CD4-positive, alpha-beta T cell (primary cell): ENCODE measurements at regions not wholly inside any gene's neighbourhood (a gene's known extent, or its start where the extent isn't known, plus 50 kb on each side); places are given as distances from the start of the nearest gene placed in this dataset.

Experiments used
- ATAC-seq: fragments of 200-7000 bp; cut with Tn5 transposase; one replicate; pipeline ENCODE4 v1.10.0; 2022; ENCODE audit warnings: mild to moderate bottlenecking; ENCODE audit not compliant: poor library complexity
- CTCF ChIA-PET: fragments of 350-600 bp; sonication (Branson Sonifier 250); formaldehyde crosslinking; loops from one replicate; lab custom pipeline; 2021; ENCODE audit warnings: antibody characterized with exemption, inconsistent platforms; lab: Charles Lee
- POLR2A ChIA-PET: fragments of 350-600 bp; sonication (Branson Sonifier 250); formaldehyde crosslinking; loops from one replicate; lab custom pipeline; 2021; ENCODE audit warnings: antibody characterized with exemption, inconsistent platforms; lab: Charles Lee
- DNase-seq, 14 experiments: peaks; one replicate each; pipeline ENCODE4 v3.0.0-alpha.2; 2013 to 2020; ENCODE audit warnings: mixed read lengths in 2 of 14
- H3K27ac ChIP-seq, 2 donors: one replicate each; pipeline versions ENCODE4 v1.5.1 to v1.7.0; 2013; ENCODE audit warnings: low read length in 2 of 2, low read depth in 1 of 2, mild to moderate bottlenecking in 1 of 2
- H3K27me3 ChIP-seq, 2 experiments: 1 replicate in 1 of 2; 2 replicates in 1 of 2; pipeline versions ENCODE4 v1.6.1 to v1.7.0; 2013; ENCODE audit warnings: low read length in 2 of 2, control low read depth in 1 of 2, mild to moderate bottlenecking in 1 of 2, moderate library complexity in 1 of 2; ENCODE audit not compliant: insufficient read depth in 2 of 2, control insufficient read depth in 1 of 2
- H3K36me3 ChIP-seq: one replicate; pipeline ENCODE4 v1.6.1; 2013; ENCODE audit warnings: low read length, control low read depth; ENCODE audit not compliant: insufficient read depth
- H3K4me1 ChIP-seq: one replicate; pipeline ENCODE4 v1.6.1; 2013; ENCODE audit warnings: low read length, control low read depth; ENCODE audit not compliant: insufficient read depth
- H3K4me3 ChIP-seq: one replicate; pipeline ENCODE4 v1.5.1; 2013; ENCODE audit warnings: mild to moderate bottlenecking, low read length, moderate library complexity
- H3K9me3 ChIP-seq, 2 experiments: 1 replicate in 1 of 2; 2 replicates in 1 of 2; pipeline versions ENCODE4 v1.6.1 to v1.7.0; 2013; ENCODE audit warnings: low read length in 2 of 2, mild to moderate bottlenecking in 2 of 2, control low read depth in 1 of 2, moderate library complexity in 1 of 2; ENCODE audit not compliant: control insufficient read depth in 1 of 2, insufficient read depth in 1 of 2
- H3K27ac Mint-ChIP-seq: one replicate; pipeline ENCODE4 v1.8.0; 2020; ENCODE audit warnings: mixed read lengths
- H3K27me3 Mint-ChIP-seq: one replicate; pipeline ENCODE4 v1.8.0; 2021; ENCODE audit warnings: mixed read lengths
- H3K36me3 Mint-ChIP-seq: one replicate; pipeline ENCODE4 v1.8.0; 2021; ENCODE audit warnings: low read depth, mixed read lengths
- H3K4me1 Mint-ChIP-seq: one replicate; pipeline ENCODE4 v1.8.0; 2021; ENCODE audit warnings: low read depth, mixed read lengths
- H3K4me3 Mint-ChIP-seq: one replicate; pipeline ENCODE4 v1.8.0; 2020; ENCODE audit warnings: mild to moderate bottlenecking, mixed read lengths
- H3K9me3 Mint-ChIP-seq: one replicate; pipeline ENCODE4 v1.8.0; 2020; ENCODE audit warnings: mixed read lengths
- intact Hi-C, 2 experiments: fragments of 100-400 bp; cut with DNase I in 1 of 2; cut with micrococcal nuclease in 1 of 2; formaldehyde crosslinking; loops; one replicate each; pipeline versions ENCODE4 v1.15.1 to v1.9.0; 2023 to 2025; cut with DNase I, micrococcal nuclease
- TF ChIP-seq, protein P1 (sequence below): fragments of 200-600 bp; IDR thresholded peaks from one replicate; pipeline ENCODE4 v1.8.0; 2022; ENCODE audit warnings: antibody characterized with exemption, mild to moderate bottlenecking

DNA sequence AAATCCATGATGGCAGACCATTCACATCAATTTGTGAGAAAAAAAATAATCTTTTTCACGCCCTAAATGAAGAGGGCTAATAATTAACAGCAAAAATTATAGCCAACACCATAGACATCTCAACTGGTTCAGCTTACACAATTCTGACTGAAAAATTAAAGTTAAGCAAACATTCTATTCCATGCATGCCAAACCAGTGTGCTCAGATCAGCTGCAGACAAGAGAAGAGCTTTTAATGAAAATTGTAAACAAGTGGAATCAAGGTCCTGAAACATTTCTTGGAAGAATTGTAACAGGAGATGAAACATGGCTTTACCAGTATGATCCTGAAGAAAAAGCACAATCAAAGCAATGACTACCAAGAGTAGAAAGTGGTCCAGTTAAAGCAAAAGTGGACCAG is 710.4 kb downstream of the EPHA7 start:
- TF ChIP-seq, protein P1, sequence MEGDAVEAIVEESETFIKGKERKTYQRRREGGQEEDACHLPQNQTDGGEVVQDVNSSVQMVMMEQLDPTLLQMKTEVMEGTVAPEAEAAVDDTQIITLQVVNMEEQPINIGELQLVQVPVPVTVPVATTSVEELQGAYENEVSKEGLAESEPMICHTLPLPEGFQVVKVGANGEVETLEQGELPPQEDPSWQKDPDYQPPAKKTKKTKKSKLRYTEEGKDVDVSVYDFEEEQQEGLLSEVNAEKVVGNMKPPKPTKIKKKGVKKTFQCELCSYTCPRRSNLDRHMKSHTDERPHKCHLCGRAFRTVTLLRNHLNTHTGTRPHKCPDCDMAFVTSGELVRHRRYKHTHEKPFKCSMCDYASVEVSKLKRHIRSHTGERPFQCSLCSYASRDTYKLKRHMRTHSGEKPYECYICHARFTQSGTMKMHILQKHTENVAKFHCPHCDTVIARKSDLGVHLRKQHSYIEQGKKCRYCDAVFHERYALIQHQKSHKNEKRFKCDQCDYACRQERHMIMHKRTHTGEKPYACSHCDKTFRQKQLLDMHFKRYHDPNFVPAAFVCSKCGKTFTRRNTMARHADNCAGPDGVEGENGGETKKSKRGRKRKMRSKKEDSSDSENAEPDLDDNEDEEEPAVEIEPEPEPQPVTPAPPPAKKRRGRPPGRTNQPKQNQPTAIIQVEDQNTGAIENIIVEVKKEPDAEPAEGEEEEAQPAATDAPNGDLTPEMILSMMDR = no peak
- Mint-ChIP-seq H3K27ac (no peak overlapping the region), H3K27me3 (no peaks in the 10 kb centered on the region), H3K4me3 (no peak overlapping the region), H3K4me1 (no peaks in the 10 kb centered on the region), H3K36me3 (no peaks in the 10 kb centered on the region), H3K9me3 (peaks cover 4% of the 10 kb centered on the region)
- ChIA-PET POLR2A (no interaction called here), CTCF (no interaction called here)
- no peak for ATAC-seq
- Histone ChIP-seq H3K9me3 (no peaks in the 10 kb centered on the region), H3K36me3 (no peaks in the 10 kb centered on the region), H3K27me3 (no peaks in the 10 kb centered on the region), H3K4me3 (no peak overlapping the region), H3K4me1 (no peaks in the 10 kb centered on the region), H3K27ac (no peak overlapping the region)
- intact Hi-C loops = no loop called here
- no peak for DNase-seq

DNA sequence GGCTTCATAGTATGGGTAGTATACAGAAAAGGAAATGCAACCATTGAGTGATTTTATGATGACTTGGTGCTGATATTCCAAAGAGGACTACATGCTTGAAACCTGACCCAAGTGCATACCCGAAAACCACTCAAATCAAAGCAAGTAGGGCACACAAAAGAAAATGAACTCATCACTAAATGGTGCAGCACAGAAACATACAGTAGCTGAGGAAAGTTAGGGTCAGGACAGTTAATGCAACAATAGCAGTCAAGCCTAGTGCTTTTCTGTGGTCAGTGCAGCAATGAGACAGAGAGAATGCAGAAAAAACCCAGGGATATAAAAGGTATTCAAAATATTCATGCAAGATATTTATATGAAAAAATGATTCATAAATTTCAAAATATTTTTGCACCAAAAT is 711.1 kb downstream of the EPHA7 start:
- no peak for ATAC-seq
- TF ChIP-seq, protein P1 = no peak
- Histone ChIP-seq H3K9me3 (no peaks in the 10 kb centered on the region), H3K4me1 (no peaks in the 10 kb centered on the region), H3K27me3 (no peaks in the 10 kb centered on the region), H3K36me3 (no peaks in the 10 kb centered on the region), H3K27ac (no peak overlapping the region), H3K4me3 (no peak overlapping the region)
- intact Hi-C loops = no loop called here
- DNase-seq = no peak
- peaks cover 4% of the 10 kb centered on the region for H3K9me3 Mint-ChIP-seq
- H3K36me3 Mint-ChIP-seq = no peaks in the 10 kb centered on the region
- ChIA-PET POLR2A (no interaction called here), CTCF (no interaction called here)
- no peaks in the 10 kb centered on the region for H3K4me1 Mint-ChIP-seq
- H3K27me3 Mint-ChIP-seq = no peaks in the 10 kb centered on the region
- H3K27ac Mint-ChIP-seq = no peak overlapping the region
- no peak overlapping the region for H3K4me3 Mint-ChIP-seq

DNA sequence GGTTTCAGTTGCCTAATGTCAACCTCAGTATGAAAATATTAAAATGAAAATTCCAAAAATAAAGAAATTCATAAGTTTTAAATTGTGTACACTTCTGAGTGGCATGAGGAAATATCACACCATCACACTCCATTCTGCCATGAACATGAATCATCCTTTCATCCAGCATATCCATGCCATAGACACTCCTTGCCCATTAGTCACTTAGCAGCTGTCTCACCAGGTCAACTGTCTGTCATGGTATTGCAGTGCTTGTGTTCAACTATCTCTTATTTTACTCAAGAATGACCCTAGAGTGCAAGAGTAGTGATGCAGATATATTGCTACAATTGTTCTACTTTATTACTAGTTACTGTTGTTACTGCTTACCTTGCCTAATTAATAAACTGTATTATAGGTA is 712.4 kb downstream of the EPHA7 start:
- TF ChIP-seq, protein P1 = no peak
- no peaks in the 10 kb centered on the region for H3K4me1 Mint-ChIP-seq
- DNase-seq = no peak
- H3K4me1 ChIP-seq = no peaks in the 10 kb centered on the region
- no peaks in the 10 kb centered on the region for H3K36me3 ChIP-seq
- H3K9me3 Mint-ChIP-seq = peaks cover 4% of the 10 kb centered on the region
- CTCF ChIA-PET = no interaction called here
- H3K4me3 Mint-ChIP-seq = no peak overlapping the region
- no peaks in the 10 kb centered on the region for H3K36me3 Mint-ChIP-seq
- H3K27me3 Mint-ChIP-seq = no peaks in the 10 kb centered on the region
- POLR2A ChIA-PET = no interaction called here
- no peak overlapping the region for H3K27ac Mint-ChIP-seq
- H3K27ac ChIP-seq = no peak overlapping the region
- ATAC-seq = no peak
- H3K27me3 ChIP-seq = no peaks in the 10 kb centered on the region
- H3K9me3 ChIP-seq = no peaks in the 10 kb centered on the region
- intact Hi-C loops = no loop called here
- no peak overlapping the region for H3K4me3 ChIP-seq
